CD14-positive monocyte (primary cell): ENCODE measurements at regions not wholly inside any gene's neighbourhood (a gene's known extent, or its start where the extent isn't known, plus 50 kb on each side); places are given as distances from the start of the nearest gene placed in this dataset.

Source experiments
- DNase-seq, 3 donors: peaks; one replicate each; pipeline ENCODE4 v3.0.0-alpha.2; 2011 to 2022
- H2AFZ ChIP-seq: 2 replicates; pipeline ENCODE4 v1.6.0; 2012; ENCODE audit warnings: mild to moderate bottlenecking, low read depth, low read length, inconsistent platforms; ENCODE audit not compliant: insufficient read depth, poor library complexity, severe bottlenecking
- H3K27ac ChIP-seq, 2 donors: 1 replicate in 1 of 2; 2 replicates in 1 of 2; pipeline ENCODE4 v1.5.1; 2012 to 2013; ENCODE audit warnings: low read length in 2 of 2, control low read depth in 1 of 2, inconsistent platforms in 1 of 2, low read depth in 1 of 2, mild to moderate bottlenecking in 1 of 2
- H3K27me3 ChIP-seq, 2 donors: one replicate each; pipeline versions ENCODE4 v1.6.0 to v1.6.1; 2011 to 2013; ENCODE audit warnings: low read length in 2 of 2; ENCODE audit not compliant: control insufficient read depth in 2 of 2, insufficient read depth in 2 of 2
- H3K36me3 ChIP-seq, 2 donors: replicated peaks in 1 of 2; 1 replicate in 1 of 2; 2 replicates in 1 of 2; pipeline versions ENCODE4 v1.5.1 to v1.6.1; 2012 to 2013; ENCODE audit warnings: low read length in 2 of 2, control low read depth in 1 of 2, inconsistent platforms in 1 of 2, mild to moderate bottlenecking in 1 of 2; ENCODE audit not compliant: insufficient read depth in 2 of 2, control insufficient read depth in 1 of 2
- H3K4me1 ChIP-seq, 2 donors: 1 replicate in 1 of 2; 2 replicates in 1 of 2; pipeline versions ENCODE4 v1.5.1 to v1.6.1; 2012 to 2013; ENCODE audit warnings: low read length in 2 of 2, control low read depth in 1 of 2, inconsistent platforms in 1 of 2, mild to moderate bottlenecking in 1 of 2, moderate library complexity in 1 of 2; ENCODE audit not compliant: insufficient read depth in 2 of 2, control insufficient read depth in 1 of 2
- H3K4me2 ChIP-seq: replicated peaks from 2 replicates; pipeline ENCODE3; 2012; ENCODE audit warnings: low read length, moderate library complexity, mild to moderate bottlenecking; ENCODE audit not compliant: poor library complexity, severe bottlenecking; ENCODE audit errors: extremely low read depth
- H3K4me3 ChIP-seq, 3 experiments: fragments of 200-600 bp in 1 of 3; sonication (generic) in 1 of 3; replicated peaks in 1 of 3; 1 replicate in 2 of 3; 2 replicates in 1 of 3; pipeline ENCODE4 v1.5.1; 2011 to 2013; ENCODE audit warnings: low read length in 3 of 3, mild to moderate bottlenecking in 3 of 3, control low read depth in 2 of 3, low read depth in 2 of 3, inconsistent platforms in 1 of 3, moderate library complexity in 1 of 3
- H3K79me2 ChIP-seq: 2 replicates; pipeline ENCODE4 v1.6.0; 2012; ENCODE audit warnings: mild to moderate bottlenecking, control low read depth, inconsistent platforms, low read length, moderate library complexity; ENCODE audit not compliant: insufficient read depth
- H3K9ac ChIP-seq: 2 replicates; pipeline ENCODE4 v1.6.0; 2017; ENCODE audit warnings: low read length, mild to moderate bottlenecking; ENCODE audit not compliant: insufficient read depth, poor library complexity, severe bottlenecking
- H3K9me3 ChIP-seq, 2 donors: replicated peaks in 1 of 2; 1 replicate in 1 of 2; 2 replicates in 1 of 2; pipeline versions ENCODE4 v1.5.1 to v1.6.1; 2012 to 2013; ENCODE audit warnings: low read length in 2 of 2, control low read depth in 1 of 2; ENCODE audit not compliant: control insufficient read depth in 1 of 2, insufficient read depth in 1 of 2
- H4K20me1 ChIP-seq: 2 replicates; pipeline ENCODE4 v1.6.0; 2012; ENCODE audit warnings: mild to moderate bottlenecking, low read length, control low read depth, moderate library complexity; ENCODE audit not compliant: insufficient read depth
- H3K27ac Mint-ChIP-seq, 7 donors: one replicate each; pipeline ENCODE4 v1.8.0; 2020; ENCODE audit warnings: mild to moderate bottlenecking in 7 of 7, mixed read lengths in 7 of 7, moderate library complexity in 6 of 7, inconsistent platforms in 2 of 7
- H3K27me3 Mint-ChIP-seq, 3 donors: one replicate each; pipeline ENCODE4 v1.8.0; 2021 to 2022; ENCODE audit warnings: low read depth in 3 of 3, mild to moderate bottlenecking in 3 of 3, mixed read lengths in 3 of 3, moderate library complexity in 3 of 3, inconsistent platforms in 1 of 3
- H3K36me3 Mint-ChIP-seq, 2 donors: one replicate each; pipeline ENCODE4 v1.8.0; 2020; ENCODE audit warnings: mixed read lengths in 2 of 2, inconsistent platforms in 1 of 2, mild to moderate bottlenecking in 1 of 2
- H3K4me1 Mint-ChIP-seq: one replicate; pipeline ENCODE4 v1.8.0; 2020; ENCODE audit warnings: mild to moderate bottlenecking, mixed read lengths
- H3K4me3 Mint-ChIP-seq, 2 donors: one replicate each; pipeline ENCODE4 v1.8.0; 2020; ENCODE audit warnings: mild to moderate bottlenecking in 2 of 2, mixed read lengths in 2 of 2, moderate library complexity in 1 of 2
- H3K9me3 Mint-ChIP-seq, 7 donors: one replicate each; pipeline ENCODE4 v1.8.0; 2020 to 2022; ENCODE audit warnings: mixed read lengths in 7 of 7, mild to moderate bottlenecking in 6 of 7, moderate library complexity in 6 of 7, inconsistent platforms in 2 of 7
- WGBS: methylation state at CpG from one replicate; pipeline ENCODE4 v1.1.5; 2013; ENCODE audit warnings: missing lambda C conversion rate; ENCODE audit not compliant: insufficient coverage; 5-methylcytosine and 5-hydroxymethylcytosine counted together
- intact Hi-C, 2 donors: fragments of 100-400 bp; cut with micrococcal nuclease; formaldehyde crosslinking; loops; one replicate each; pipeline versions ENCODE4 v1.15.0 to v1.15.1; 2023
- TF ChIP-seq, protein P1 (sequence below): fragments of 200-600 bp; IDR thresholded peaks from one replicate; pipeline ENCODE4 v1.8.0; 2022; ENCODE audit warnings: antibody characterized with exemption, mild to moderate bottlenecking

GRCh38 chr10:4281190-4281825 is 496.3 kb upstream of the KLF6 start:
- no peaks in the 10 kb centered on the region for H3K9me3 ChIP-seq
- H3K79me2 ChIP-seq = no peaks in the 10 kb centered on the region
- Mint-ChIP-seq H3K27ac (no peak overlapping the region), H3K9me3 (peaks cover 0 to 1% (median 0%) of the 10 kb centered on the region in 7 donors), H3K4me3 (no peak overlapping the region), H3K4me1 (peaks cover 5% of the 10 kb centered on the region), H3K36me3 (no peaks in the 10 kb centered on the region), H3K27me3 (peaks cover 0 to 2% (median 0%) of the 10 kb centered on the region in 3 donors)
- H3K27ac ChIP-seq = no peak overlapping the region
- DNase-seq = no peak
- WGBS = 96% methylated on average over 5 of the region's 6 CpGs
- H4K20me1 ChIP-seq = no peaks in the 10 kb centered on the region
- no peak overlapping the region for H3K9ac ChIP-seq
- H3K27me3 ChIP-seq = no peaks in the 10 kb centered on the region
- no peak overlapping the region for H3K4me2 ChIP-seq
- no peak overlapping the region for H3K4me3 ChIP-seq
- H3K4me1 ChIP-seq = no peaks in the 10 kb centered on the region
- intact Hi-C loops = no loop called here
- TF ChIP-seq, protein P1, sequence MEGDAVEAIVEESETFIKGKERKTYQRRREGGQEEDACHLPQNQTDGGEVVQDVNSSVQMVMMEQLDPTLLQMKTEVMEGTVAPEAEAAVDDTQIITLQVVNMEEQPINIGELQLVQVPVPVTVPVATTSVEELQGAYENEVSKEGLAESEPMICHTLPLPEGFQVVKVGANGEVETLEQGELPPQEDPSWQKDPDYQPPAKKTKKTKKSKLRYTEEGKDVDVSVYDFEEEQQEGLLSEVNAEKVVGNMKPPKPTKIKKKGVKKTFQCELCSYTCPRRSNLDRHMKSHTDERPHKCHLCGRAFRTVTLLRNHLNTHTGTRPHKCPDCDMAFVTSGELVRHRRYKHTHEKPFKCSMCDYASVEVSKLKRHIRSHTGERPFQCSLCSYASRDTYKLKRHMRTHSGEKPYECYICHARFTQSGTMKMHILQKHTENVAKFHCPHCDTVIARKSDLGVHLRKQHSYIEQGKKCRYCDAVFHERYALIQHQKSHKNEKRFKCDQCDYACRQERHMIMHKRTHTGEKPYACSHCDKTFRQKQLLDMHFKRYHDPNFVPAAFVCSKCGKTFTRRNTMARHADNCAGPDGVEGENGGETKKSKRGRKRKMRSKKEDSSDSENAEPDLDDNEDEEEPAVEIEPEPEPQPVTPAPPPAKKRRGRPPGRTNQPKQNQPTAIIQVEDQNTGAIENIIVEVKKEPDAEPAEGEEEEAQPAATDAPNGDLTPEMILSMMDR = no peak
- no peak overlapping the region for H2AFZ ChIP-seq
- no peaks in the 10 kb centered on the region for H3K36me3 ChIP-seq

DNA sequence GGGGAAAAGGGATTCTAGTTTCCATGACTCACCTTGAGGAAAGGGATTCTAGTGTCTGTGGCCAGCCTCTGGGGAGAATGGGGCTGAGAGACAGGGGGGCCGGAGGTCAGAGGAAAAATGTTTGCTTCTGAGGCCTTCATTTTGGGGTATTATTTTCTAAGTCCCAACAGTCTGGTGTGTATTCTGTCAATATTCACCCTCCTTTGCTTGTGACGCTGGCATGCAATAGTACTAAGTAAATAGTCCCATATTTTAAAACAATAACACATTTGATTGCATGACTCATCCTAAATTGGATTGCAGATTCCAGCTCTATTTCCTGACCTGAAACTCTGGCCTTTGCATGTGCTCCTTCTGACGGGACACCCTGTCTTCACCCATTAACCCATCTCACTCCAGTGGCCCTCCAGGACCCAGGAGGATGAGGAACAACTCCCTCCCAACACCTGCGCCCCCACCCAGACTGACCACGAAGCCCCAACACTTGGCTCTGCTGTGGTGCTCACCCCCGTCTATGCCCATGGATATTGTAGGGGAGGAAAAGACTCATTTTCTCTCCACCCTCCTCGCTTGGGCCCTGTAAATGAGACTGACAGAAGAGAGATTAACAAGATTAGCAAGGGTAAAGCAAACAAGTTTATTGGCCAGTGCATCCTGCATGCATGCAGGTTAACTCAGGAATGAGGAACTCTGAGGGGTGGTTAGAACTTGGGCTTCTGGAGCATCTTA is 495.6 kb upstream of the KLF6 start:
- Histone ChIP-seq H3K4me2 (no peak overlapping the region), H3K4me1 (no peaks in the 10 kb centered on the region), H3K9ac (no peak overlapping the region), H2AFZ (no peak overlapping the region), H3K36me3 (no peaks in the 10 kb centered on the region), H3K4me3 (no peak overlapping the region), H3K27me3 (no peaks in the 10 kb centered on the region), H3K27ac (no peak overlapping the region), H4K20me1 (no peaks in the 10 kb centered on the region), H3K79me2 (no peaks in the 10 kb centered on the region), H3K9me3 (no peaks in the 10 kb centered on the region)
- H3K9me3 Mint-ChIP-seq = peaks cover 0 to 1% (median 0%) of the 10 kb centered on the region in 7 donors
- H3K27me3 Mint-ChIP-seq = peaks cover 0 to 2% (median 0%) of the 10 kb centered on the region in 3 donors
- no peak for DNase-seq
- 93% methylated on average over 2 of the region's 7 CpGs for WGBS
- peaks cover 5% of the 10 kb centered on the region for H3K4me1 Mint-ChIP-seq
- H3K36me3 Mint-ChIP-seq = no peaks in the 10 kb centered on the region
- no peak overlapping the region for H3K27ac Mint-ChIP-seq
- TF ChIP-seq, protein P1 = no peak
- no peak overlapping the region for H3K4me3 Mint-ChIP-seq
- intact Hi-C loops = no loop called here
